ENCODE measurements at regions not wholly inside any gene's neighbourhood (a gene's known extent, or its start where the extent isn't known, plus 50 kb on each side); places are given as distances from the start of the nearest gene placed in this dataset.
A peak's percentile ranks its signal among the peaks of the same experiment; 100 is the strongest.

DNA sequence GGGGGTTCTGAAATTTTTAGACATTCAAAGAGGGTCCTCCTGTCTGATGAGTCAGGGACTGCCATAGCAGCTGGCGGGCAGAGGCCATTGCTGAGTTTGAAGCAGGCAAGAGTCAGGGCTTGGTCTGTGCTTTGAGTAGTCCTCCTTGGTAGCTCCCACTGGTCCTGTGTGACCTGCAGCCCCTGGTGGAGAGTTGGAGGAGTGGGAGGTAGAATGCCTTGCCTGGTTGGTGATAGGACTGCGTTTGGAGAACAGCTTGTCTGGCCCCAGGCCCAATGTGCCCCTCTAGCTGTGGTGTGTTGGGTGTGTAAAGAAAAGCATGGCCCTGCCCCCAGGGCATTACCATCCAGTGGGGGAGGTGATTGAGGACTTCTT, 116.7 kb downstream of the BEGAIN start:
- no peak for DNase-seq

DNA sequence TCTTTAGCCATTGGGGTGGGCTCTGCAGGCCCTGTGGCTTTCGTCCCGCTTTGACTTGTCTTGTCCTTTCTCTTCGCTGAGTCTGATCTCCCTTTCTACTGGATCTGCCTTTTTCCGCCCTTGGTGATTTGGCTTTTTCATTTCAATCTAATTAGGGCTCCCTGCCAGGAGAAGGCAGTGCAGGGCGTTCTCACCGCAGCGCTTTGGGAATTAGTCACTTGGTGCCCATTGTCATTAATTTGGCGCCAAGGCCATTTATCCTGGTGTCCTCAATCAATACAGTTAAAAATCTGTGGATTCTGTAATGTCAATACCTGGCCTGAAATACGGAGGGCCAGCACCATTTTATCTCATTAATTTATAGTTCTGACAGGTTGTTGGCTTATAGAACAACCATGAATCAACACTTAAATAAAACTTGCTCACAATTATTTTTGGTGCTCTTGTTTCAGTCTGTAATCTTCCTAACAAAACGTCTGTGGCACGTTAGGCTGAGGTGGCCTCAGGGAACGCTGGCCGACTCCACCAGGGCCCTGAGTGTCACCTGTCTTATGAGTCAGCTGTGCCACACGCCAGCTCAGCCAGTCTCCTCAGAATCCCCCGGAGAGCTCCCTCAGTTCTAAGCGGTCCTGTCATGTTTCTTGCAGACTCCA, 115.7 kb downstream of the BEGAIN start:
- DNase-seq, result no peak

DNA sequence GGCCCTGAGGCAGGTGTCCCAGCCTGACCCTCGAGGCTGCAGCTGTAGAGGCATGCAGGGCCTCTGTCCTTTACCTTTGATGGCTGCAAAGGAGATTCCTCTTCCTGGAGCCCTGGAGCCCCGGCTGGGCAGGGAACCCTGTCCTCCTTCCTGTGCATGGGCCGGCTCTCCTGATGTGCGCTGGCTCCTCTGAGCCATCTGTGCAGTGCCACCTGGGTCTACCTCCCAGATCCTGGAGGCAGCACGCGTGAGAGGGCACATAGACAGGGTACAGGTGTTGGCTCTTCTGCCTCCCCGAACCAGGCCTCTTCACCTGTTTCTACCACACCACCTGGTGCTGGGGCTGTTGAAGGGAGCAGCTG, 115.1 kb downstream of the BEGAIN start:
- peak; percentile 95 for DNase-seq

DNA sequence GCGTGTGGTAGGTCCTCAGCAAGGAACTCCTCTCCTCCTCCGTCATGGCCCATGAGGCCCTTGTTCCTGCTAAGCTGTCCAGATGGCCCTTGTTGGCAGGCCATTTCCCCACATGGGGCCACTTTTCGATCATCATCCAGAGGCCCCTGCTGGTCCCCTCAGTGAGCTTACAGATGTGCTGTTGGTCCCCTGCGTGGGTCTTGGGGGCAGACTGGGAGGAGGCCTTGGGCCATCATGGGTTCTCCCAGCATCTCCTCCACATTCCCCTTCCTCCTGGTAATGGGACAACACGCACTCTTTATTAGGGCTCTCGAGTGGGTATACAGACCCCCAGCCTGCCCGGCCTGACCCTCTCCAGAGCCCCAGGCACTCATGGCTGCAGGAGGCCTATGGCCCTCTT, 114.7 kb downstream of the BEGAIN start:
- no peak for DNase-seq

DNA sequence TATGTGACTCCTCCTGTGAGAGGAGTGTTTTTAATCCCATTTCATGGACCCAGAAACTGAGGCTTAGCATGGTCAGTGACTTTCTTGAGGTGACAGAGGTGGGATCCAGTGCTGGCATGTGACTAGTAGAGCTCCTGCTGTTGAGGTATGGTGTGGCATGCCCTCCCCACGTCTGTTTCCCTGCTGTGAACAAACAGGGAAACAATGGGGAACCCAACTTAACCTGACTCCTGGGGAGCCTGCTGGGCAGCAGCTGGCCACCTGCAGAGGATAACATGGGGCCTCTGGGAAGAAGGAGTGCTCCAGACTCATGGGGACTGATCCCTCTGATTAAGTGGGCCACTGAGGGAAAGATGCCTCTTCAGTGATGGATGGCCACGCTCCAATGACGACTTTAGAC, 114.0 kb downstream of the BEGAIN start:
- no peak for DNase-seq

DNA sequence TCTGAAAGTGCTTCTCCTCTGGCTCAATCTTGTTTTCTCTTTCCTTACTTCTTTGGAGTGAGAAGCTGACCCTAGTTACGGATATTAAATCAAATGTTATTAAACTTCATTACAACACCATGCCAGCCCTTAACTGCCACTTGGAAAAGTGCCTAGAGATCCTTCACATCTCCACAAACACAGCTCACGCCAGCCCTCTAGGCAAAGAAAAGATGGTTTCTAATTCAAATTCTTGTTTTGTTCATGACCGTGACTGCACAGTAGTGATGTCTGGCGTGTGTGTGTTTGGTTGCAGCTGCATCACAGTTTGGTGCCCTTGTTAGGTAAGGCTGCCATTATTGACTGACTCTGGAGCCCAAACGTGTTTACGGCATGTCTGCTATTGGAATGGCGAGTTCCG, 113.0 kb downstream of the BEGAIN start:
- DNase-seq, result no peak

DNA sequence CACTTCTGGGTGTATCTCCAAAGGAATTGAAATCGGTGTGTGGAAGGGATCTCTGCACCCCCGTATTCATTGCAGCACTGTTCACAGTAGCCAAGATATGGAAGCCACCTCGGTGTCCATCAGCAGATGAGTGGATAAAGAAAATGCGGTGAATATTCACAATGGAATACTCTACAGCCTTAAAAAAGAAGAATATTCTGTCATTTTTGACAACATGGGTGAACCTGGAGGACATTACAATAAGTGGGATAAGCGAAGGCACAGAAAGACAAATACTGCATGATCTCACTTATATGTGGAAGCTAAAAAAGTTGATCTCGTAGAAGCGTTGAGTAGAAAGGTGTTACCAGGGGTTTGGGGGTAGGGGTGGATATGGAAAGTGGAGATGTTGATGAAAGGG, 111.9 kb downstream of the BEGAIN start:
- DNase-seq, result no peak

DNA sequence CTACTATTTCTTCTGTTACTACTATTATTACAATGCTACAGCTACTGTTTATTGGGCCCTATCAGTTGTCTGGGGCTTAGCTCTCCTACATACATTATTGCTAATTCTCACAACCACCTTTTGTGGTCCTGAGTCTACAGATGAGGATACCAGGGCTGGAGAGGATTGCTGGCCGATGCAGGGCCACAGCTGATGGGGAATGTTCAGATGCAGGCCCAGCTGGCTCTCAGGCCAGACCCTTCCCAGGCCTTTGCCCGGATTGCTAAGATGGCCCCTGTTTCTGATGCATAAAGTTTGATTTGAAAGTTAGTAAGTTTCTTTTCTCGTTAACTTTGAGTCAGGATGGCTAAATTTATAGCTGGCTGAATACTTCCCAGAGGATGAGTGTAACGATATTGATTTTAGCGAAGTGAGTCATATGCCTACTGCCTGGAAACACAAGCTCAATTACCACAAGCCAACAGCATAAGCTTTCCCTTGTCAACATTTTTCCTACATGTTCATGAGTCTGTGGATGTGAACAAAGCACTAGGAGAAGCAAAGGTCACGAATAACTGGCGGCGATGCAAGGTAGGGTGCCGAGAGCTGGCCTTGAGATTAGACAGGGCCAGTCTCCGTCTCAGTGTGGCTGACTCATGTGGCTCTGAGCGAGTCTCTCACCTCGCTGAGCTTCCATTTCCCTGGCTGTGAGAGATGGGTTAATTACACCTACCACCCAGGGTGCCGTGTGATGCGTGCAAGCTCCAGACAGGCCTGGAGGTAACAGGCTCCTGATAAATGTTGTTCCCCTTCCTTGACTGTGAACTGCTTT, 111.0 kb downstream of the BEGAIN start:
- DNase-seq, result peak; percentile 65

DNA sequence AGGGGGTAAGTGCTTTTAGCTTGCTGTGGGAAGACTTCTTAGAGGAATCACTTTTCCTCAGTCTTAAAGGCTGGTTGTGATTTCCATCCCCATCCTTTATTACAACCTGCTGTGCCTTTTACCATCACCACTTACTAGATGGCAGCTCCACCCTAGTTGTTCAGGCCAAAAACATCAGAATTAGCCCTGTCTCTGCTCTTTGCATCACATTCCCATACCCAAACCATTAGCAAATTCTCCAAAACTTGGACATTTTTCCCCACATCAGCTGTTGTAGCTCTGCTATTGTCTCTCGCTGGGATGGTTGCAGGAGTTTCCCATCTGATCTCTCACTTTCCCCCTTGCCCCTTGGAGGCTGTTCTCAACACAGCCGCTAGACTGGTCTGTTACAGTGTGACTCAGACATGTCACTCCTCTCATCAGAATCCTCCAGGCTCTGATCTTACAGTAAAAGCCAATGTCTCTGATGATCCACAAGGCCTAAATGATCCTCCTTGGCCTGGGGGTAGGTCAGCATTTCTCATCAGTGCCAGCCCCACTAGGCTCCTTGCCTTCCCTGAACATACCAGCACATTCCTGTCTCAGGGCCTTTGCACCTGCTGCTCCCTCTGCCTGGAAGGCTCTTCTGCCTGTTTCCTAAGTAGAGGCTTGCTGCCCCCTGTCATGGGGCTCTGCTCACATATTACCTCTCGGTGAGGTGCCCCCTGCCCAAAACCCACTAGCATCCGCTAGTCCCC, 102.5 kb downstream of the BEGAIN start:
- no peak for DNase-seq

DNA sequence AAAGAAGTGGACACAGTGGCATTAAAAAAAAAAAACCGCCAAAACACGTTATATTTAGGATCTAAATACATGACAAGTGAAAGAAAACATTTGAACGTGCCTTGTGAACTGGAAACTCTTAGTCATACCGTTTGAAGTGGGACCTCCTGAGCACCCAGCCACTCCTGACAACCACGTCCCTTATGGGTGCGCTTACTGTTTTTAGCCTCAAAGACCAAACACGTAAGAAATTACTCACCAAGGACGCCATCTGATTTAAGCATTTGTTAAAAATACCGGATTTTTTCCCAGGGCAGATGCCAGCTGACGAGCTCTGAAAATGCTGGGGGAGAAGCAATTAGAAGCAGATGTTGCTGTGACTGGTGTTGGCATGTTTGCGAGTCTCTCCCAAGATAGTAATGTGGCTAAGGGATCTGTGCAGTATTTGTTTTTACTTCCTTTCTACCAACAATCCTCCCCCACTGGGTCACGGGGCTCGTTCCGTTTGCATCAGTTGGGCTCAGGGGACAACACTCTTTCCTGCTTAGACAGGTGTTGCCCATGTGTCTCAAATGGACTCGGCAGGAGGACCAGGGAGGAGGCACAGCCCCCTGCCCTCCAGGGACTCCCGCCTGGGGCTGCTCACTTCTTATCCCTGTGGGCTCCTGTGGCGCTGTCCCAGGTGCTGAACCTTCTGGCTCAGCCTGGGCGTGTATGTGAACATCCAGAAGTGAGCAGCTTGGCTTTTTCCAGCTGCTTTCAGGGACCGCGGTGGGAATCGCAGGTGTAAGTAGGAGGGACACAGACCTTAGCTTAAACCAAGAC, 101.0 kb downstream of the BEGAIN start:
- peak; percentile 67 for DNase-seq
